NCI-H524 treated with DMSO at 0.1 percent for 48 hours (cell line): ENCODE measurements at regions not wholly inside any gene's neighbourhood (a gene's known extent, or its start where the extent isn't known, plus 50 kb on each side); places are given as distances from the start of the nearest gene placed in this dataset.
A peak's percentile ranks its signal among the peaks of the same experiment; 100 is the strongest.

ENCODE experiments used
- DNase-seq: peaks from one replicate; lab custom pipeline; 2025; lab: John Stamatoyannopoulos, UW

DNA sequence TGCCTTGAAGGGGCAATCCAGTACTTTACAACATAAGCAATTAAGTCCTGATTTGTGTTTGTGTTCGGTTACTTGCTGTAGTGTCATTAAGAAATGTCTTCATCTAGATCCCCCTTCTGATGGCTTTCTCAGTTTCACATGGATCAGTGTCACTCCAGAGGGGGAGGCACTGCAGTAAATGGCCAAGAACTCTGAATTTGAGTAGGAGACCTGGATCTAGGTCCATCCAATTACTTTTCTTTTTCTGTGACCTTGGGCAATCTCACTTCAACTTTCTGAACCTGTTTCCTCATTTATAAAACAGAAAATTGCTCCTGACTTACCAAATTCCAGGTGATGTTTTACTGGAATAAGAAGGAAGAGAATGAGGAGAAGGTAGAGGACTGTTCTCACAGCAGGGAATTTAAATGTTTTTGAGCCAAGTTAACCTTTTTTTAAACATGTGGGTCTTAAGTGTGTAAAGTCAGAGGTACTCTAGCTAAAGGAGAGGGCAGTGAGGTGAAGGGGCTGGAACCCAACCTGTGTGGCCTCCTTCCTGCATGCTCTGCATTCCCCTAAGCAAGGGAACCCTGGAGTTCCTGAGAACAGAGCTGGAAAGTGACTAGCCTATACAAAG is 285.5 kb downstream of the HACE1 start:
- no peak for DNase-seq

DNA sequence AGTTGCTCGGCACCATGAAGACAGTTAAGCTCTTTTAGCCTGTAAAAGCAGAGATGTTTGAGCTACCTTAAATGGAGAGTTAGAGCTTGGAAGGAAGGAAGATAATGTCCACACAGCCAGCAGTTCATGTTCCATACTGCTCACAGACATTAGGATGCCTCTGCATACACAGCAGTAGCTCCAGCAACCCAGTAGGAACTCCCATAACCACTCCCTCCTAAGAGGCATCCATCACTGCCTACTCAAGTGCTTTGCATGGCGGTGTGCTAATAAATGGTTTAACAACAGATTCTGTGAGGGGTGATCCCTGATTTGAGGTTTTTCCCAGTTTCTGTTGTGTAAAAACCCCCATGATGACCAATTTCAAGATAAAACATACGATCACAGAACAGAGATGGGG is 286.4 kb downstream of the HACE1 start:
- no peak for DNase-seq

- no peak for DNase-seq
Observed at GRCh38 chr6:104572901-104573300, 286.8 kb downstream of the HACE1 start.

DNA sequence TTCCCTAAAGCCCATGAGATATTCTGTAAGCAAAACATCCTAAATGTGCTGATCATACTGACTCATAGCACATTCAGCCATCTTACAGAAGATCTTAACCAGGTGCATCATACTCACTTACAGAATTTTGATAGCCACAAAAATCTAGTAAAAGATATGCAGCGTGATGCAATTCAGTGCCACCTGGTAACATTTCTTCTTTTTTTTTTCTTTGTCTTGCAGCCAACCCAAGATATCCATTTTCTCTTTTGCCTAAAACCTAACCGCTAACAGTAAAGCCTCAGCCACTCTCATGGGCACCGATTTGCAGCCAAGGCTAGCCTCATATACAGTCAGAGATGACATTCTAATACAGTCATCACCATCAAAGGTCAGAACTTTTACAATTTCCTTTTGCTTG is 293.3 kb downstream of the HACE1 start:
- no peak for DNase-seq

GRCh38 chr6:104563306-104563705 is 296.4 kb downstream of the HACE1 start:
- DNase-seq, result no peak

DNA sequence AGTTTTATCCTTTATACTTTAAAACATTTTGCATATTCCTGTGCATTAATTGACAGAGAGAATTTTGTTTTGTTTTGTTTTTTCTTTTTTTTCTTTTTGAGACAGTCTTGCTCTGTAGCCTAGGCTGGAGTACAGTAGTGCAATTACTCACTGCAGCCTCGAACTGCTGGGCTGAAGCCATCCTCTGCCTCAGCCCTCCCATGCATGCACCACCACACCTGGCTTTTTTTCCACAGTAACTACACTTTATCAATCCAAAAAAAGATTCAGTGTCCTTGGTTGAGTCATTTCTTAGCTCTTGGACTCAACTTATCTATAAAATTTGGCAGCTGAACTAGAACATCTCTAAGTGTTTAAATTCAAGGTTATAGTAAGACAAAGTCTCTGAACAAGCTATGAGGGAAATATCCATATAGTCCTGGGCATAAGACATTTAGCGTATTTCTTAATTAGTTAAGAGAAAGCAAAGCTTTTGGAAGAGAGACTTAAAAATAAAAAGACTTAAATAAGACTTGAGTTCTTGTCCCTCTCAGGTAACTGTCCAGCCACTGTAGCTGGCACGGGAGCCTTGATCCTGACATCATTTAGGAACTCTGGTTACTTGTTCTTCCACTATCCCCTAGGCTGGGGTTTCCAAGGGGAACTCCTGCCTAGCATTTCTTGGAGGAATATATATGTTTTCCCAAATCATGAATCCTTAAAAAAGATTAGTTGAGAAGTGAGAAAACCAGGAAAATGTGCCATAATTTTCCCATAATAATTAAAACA is 300.1 kb downstream of the HACE1 start:
- DNase-seq, result no peak

DNA sequence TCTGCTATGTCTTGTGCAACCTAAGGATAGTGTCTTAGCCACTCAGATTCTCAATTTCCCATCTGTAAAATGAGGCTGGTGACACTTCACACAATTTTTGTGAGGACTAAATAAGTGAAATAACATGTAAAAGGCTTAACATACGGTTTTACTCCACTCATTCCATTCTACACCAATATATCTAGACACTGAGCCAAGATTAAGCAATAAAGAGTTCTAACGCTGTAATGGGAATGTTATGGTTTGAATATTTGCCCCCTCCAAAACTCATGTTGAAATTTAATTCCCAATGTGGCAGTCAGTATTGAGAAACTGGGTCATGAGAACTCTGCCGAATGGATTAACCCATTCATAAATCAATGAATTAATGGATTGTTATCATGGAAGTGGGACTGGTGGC is 301.0 kb downstream of the HACE1 start:
- DNase-seq, result no peak

GRCh38 chr6:104548297-104548696 is 311.4 kb downstream of the HACE1 start:
- no peak for DNase-seq

DNA sequence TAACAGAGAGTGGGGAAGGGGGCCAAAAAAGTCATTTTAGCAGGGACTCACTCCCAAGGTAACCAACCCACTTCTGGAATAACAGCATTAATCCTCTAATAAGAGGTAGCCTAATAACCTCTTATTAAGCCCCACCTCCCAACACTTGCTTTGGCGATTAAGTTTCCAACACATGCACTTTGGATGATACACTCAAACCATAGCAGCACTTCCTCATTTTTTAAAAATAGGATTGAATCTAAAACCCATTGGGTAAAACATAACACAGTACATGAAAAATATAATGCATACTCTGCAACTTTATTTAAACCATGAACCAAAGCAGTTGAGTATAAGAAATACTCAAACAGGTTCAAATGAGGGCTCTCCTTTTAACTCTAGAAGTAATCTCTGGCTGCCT is 318.3 kb downstream of the HACE1 start:
- DNase-seq, result peak; percentile 24

DNA sequence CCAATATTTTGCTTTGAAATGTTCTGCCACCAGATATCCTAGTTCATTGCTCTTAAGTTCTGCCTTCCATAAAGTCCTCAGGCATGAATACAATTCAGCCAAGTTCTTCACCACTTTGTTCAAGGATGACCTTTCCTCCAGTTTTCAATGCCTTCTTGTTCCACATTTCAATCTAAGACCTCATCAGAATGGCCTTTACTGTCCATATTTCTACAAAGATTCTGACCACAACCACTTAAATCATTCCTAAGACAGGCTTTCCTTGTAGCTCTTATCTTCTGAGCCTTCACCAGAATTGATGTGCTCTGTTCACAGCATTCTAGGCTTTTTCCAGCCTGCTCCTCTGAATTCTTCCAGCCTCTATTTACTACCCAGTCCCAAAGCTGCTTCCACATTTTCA is 319.0 kb downstream of the HACE1 start:
- no peak for DNase-seq

GRCh38 chr6:104539173-104539572 is 320.5 kb downstream of the HACE1 start:
- DNase-seq, result no peak

DNA sequence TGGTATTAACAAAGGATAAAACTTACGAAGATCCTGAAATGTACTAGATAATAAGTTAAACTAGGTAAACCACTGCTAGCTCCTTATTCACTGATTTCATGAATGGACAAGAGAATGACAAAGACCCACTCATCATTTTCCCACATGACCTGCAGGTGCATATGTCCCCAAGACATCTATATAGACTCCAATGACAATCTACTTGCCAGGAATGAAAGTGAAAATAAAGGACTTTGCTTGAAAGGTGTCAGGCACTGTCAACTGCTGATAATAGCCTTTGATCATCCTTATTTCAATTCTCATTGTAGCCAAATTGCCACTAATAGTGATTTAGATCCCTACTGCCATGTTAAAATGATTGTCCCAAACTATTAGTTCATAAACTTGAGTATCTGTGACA is 321.8 kb downstream of the HACE1 start:
- no peak for DNase-seq

- DNase-seq, result no peak
Observed at GRCh38 chr6:104537180-104537579, 322.5 kb downstream of the HACE1 start.

- no peak for DNase-seq
Observed at GRCh38 chr6:104532462-104532861, 327.3 kb downstream of the HACE1 start.

- no peak for DNase-seq
Observed at GRCh38 chr6:104531646-104532045, 328.1 kb downstream of the HACE1 start.

- no peak for DNase-seq
Observed at GRCh38 chr6:104527761-104528415, 331.8 kb downstream of the HACE1 start.

GRCh38 chr6:104527311-104527710 is 332.4 kb downstream of the HACE1 start:
- DNase-seq, result no peak

- no peak for DNase-seq
Observed at GRCh38 chr6:104526376-104526775, 333.3 kb downstream of the HACE1 start.

- DNase-seq, result peak; percentile 19
Observed at GRCh38 chr6:104525677-104526322, 333.9 kb downstream of the HACE1 start.

DNA sequence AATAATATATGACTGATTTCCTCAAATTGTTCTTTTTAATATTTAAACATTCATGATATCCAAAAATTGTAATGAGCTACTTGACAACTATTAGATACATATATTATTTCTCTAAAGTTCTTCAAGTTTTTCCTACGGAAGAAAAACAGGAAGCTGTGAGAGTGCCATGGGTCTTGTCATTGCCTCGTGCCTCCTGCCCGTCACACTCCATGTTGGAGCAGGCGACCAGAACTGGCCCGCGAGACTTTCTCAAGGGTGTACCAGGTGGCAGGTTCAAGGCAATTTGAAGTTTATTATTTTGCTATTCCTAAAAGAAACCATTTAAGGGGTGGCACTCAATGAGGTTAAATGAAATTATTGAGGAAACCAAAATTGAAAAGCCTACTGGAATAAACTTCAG is 337.2 kb downstream of the HACE1 start:
- DNase-seq, result no peak

DNA sequence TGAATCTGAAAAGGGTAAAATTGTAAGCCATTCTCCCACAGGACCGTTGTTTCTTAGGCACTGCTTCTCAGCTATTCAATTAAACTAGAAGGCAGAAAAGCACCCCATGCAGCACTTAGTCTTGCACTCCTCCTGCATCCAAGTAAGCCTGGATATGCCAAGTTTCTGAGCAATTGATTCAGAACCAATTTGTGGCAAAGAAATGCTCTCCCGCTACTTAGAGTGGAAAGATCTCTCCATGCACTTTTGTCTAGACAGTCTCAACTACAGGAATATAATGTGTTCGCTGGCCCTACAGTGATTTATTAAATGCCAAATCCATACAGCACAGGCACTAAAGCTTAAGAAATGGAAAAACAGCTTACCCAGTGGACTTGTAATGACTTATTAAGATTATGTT is 338.5 kb downstream of the HACE1 start:
- DNase-seq, result no peak

DNA sequence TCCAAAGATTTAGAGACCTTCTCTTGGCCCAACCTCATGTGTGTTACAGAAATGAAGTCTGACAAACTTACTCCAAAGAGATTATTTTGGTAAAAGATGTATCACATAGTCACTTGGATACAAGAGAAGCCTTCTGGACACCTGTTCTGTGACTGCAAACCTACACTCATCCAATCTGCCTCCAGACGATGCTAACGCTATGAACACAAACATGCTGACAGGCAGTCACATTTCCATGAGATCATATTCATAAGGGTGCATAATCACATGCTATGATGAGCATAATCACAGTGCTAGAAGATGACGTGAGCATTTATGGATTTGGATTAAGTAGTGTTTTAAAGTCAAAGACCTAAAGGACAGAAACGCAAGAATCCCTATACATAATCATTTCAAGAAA is 340.2 kb downstream of the HACE1 start:
- DNase-seq, result no peak

- no peak for DNase-seq
Observed at GRCh38 chr6:104509355-104509754, 350.4 kb downstream of the HACE1 start.
